Epithelial cell of prostate (primary cell): ENCODE measurements at regions not wholly inside any gene's neighbourhood (a gene's known extent, or its start where the extent isn't known, plus 50 kb on each side); places are given as distances from the start of the nearest gene placed in this dataset.
"Not testable (repeated sequence)": the region's sequence is repeated elsewhere in the genome, so short reads cannot be mapped to it uniquely, and the experiment has no call there.

Experiments
- DNase-seq: peaks from one replicate; pipeline ENCODE4 v3.0.0-alpha.2; 2011; ENCODE audit warnings: low read depth, low spot score
- H3K27ac ChIP-seq: fragments of 450-650 bp; 2 replicates; pipeline ENCODE4 v1.5.1; 2017; ENCODE audit warnings: mild to moderate bottlenecking

DNA sequence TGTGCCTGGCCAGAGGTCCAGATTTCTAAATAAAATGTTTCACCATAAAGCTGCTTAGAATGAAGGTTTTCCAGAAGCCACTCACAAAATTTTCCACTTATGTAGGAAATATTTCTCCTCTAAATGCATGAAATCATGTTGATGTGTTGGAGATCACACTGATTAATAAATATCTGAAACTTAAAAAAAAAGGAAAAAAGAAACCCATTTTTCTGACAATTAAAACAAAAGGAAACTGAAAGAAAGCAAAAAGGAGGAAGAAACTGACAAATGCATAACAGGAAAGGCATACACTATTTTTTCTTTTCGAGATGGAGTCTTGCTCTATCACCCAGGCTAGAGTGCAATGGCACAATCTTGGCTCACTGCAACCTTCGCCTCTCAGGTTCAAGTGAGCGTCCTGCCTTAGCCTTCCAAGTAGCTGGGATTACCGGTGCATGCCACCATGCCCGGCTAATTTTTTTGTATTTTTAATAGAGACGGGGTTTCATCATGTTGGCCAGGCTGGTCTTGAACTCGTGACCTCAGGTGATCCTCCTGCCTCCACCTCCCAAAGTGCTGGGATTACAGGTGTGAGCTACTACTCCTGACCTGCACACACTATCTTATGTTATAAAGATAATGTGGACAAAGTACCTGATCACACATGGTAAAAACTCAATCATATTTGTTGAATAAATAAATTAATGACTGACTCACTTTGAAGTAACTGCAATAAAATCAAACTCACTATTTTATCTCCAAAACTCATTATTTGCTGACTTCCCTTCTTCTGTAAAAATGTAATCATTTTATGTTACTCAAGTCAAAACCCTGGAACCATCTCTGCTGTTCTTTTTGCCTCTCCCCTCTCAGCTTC, 149.8 kb upstream of the NR5A2 start:
- H3K27ac ChIP-seq, result no peak overlapping the region
- DNase-seq, result no peak

DNA sequence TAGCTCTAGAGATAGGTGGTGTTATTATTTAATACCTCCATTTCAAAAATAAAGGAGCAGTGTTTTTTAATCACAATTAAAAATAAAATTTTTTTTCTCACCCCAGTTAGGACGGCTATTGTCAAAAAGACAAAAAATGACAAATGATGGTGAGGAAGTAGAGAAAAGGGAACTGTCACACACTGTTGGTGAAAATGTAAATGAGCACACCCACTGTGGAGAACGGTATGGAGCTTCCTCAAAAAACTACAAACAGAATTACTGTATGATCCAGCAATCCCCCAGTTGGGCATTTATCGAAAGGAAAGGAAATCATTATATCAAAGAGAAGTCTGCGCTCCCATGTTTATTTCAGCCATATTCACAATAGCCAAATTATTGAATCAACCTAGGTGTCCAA, 148.7 kb upstream of the NR5A2 start:
- DNase-seq, result no peak
- H3K27ac ChIP-seq, result no peak overlapping the region

DNA sequence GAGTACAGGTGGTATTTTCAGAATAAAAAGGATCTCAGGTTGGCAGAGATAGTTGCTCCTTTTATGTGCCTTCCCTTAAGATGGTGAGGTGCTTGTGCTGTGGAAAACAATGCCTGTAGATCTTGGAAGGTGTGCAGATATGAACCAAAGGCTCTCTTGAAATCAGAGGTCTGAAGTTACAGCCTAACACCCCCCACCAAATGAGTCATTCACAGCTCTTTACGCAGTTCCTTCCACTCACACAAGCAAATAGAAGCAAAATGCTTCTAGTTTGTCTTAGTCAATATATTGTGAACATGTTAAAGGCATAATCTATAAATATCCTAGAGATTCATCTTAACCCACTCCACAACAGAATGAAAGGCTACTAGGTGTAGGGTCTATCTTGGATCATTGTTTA, 128.9 kb upstream of the NR5A2 start:
- no peak overlapping the region for H3K27ac ChIP-seq
- no peak for DNase-seq

DNA sequence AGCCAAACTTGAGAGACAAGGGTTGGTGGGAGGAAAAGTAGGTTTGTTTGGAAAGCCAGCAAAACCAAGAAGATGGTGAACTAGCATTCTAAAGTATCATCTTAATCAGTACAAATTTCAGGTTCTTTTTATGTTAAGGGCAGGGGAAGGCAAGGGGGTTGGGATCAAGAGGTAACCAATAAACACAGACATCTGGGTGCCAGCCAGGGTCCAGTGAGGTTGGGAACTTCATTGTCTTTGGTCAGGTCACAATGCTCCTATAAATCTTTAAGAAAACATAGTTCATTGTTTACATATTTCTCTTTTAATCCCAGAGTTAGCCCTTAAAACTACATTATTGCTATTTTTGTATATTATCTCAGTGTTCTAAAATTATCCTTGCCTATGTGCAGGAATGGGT, 126.2 kb upstream of the NR5A2 start:
- no peak for DNase-seq
- no peak overlapping the region for H3K27ac ChIP-seq

DNA sequence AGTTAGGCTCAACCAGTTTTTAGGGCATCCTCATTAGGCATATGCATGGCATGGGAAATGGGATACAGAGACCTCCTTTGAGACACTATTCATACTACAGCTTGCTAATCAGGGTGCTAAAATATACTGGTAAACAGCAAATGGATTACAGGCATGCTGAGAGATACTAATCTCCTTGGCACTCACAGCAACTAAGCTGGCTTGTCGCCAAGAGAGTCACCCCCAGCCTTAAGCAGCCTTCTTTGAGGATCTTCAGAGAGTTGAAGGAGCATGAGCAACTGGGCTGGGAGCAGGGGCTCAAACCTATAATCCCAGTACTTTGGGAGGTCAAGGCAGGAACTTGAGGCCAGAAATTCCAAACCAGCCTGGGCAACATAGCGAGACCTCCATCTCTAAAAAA, 120.1 kb upstream of the NR5A2 start:
- no peak overlapping the region for H3K27ac ChIP-seq
- no peak for DNase-seq

DNA sequence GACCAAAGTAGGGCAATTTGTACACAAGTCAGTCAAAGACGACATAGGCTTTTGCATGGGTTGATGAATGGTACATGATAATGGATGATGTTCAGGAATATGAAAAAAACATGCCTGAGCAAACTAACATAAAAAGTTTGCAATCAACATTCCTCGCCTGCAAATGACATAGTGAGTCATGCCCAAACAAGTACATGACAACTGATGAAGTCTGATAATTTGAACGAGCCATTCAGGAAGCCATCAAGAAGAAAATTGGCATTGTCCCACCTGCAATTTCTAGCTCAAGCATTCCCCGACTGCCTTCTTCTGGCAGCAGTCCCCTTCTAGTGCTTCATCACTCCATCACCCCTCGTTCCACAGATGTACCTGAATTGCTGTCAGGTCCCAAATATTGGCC, 118.4 kb upstream of the NR5A2 start:
- DNase-seq, result peak; percentile 33
- H3K27ac ChIP-seq, result peak overlapping the region; percentile 13

DNA sequence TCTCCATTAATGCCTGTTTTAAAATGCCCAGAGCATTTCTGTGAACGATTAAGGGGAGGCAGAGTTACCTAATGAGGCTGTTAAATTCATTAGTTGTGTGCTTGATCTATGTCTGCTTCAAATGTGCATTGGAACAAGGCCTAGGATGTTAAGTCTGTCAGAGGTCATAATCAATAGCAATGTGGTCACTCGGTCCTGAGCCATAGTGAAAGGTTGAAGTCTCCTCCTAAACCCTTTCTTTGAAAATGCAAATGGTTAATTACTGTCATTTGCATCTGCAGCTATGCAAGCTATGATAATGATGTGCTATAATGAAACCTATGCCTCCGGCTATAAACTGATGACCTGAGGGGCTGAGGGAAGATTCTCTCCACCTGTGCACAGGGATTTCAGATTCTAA, 114.2 kb upstream of the NR5A2 start:
- DNase-seq, result no peak
- H3K27ac ChIP-seq, result no peak overlapping the region

DNA sequence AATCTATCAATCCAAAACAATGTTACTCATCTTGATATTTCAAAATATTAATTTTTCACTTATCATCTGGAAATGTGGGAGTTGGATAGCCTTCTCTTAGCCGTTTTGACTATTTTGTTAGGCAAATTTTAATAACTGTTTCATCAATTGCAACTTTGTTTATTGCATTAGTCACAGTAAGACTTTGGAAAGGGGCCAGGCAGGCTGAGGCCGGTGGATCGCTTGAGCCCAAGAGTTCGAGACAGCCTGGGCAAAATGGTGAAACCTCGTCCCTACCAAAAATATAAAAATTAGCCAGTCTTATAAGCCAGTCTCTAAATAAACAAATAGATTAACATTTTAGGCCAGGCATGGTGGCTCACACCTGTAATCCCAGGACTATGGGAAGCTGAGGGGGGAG, 113.0 kb upstream of the NR5A2 start:
- H3K27ac ChIP-seq, result no peak overlapping the region

DNA sequence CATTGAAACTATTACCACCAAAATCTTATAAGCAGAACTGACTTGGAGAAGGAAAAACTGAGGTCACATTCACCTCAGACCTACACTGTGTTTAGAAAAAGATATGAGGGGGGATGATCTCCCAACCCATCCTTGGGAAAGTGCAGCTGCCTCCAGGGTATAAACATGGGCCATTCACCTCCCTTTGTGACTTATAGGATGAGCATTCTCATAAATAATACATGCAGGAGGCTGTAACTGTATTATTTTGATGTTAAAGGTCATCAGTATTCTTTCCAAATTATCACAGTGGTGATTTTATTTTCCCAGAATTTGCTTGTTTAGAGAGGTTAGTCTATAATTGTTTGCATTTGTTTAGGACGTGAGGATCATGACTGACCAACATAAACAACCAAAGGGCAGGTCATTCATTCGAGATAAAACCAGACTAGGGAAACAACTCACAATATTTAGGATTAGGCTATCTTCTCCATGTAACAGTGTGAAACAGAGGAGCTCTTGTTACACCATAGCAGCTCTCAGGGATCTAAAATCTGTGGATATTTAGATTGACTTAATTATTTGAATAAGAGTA, 109.2 kb upstream of the NR5A2 start:
- no peak for DNase-seq
- no peak overlapping the region for H3K27ac ChIP-seq

More for the DNA sequence above, 113.0 kb upstream of the NR5A2 start:
- DNase-seq, result no peak

DNA sequence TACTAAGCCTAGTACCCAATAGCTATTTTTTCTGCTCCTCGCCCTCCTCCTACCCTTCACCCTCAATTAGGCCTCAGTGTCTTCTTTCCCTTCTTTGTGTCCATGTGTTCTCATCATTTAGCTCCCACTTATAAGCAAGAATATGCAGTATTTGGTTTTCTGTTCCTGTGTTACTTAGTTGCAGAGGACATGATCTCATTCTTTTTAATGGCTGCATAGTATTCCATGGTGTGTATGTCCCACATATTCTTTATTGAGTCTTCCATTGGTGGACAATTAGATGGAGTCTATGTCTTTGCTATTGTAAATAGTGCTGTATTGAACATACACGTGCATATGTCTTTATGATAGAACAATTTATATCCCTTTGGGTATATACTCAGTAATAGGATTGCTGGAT, 106.9 kb upstream of the NR5A2 start:
- H3K27ac ChIP-seq, result no peak overlapping the region
- DNase-seq, result no peak

DNA sequence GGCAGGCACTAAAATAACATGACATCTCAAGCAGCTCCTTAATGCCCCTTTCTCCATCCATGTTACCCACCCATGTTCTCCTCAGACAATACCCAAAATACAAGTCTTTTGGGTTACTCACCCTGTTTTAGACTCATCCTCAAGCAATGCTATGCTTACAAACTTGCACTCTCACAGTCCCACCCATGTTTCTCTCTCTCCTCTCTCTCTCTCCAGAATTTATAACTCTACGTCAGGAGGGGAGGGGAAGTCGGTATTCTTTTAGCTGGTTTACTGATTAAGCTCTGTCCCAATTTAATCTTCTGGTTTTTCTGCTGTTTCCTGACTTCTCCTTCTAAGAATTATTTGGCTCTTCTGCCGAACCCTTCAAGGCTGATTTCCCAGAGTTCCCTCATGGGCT, 98.0 kb upstream of the NR5A2 start:
- H3K27ac ChIP-seq, result no peak overlapping the region
- DNase-seq, result no peak

DNA sequence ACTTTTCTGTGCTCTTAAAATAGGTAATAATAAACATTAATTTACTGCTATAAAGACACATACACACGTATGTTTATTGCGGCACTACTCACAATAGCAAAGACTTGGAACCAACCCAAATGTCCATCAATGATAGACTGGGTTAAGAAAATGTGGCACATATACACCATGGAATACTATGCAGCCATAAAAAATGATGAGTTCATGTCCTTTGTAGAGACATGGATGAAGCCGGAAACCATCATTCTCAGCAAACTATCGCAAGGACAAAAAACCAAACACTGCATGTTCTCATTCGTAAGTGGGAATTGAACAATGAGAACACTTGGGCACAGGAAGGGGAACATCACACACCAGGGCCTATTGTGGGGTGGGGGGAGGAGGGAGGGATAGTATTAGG, 97.4 kb upstream of the NR5A2 start:
- H3K27ac ChIP-seq, DNase-seq: not testable (repeated sequence)

DNA sequence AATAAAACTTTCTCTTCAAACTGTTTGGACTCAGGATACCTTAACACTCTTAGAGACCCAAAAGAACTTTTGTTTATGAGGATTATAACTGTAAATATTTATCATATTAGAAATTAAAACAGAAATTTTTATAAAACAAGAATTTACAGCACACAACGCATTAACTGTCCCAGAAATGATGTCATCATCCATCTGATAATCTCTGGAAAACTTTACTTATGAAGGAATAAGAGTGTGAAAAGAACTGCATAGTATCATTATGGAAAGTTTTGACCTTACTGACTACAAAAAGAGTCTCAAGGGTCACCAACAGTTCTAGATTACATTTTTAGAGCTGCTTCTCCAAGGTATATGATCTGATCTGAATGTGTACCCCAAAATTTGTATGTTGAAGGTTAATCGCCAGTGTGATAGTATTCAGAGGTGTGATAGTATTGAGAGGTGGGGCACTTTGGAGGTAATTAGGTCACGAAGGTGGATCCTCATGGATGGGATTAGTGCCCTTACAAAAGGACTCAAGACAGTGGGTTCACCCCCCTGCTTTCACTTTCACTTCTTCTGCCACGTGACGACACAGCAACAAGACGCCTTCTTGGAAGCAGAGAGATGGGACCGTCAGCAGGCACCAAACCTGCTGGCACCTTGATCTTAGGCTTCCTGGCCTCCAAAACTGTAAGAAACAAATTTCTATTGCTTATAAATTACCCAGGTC, 95.7 kb upstream of the NR5A2 start:
- no peak overlapping the region for H3K27ac ChIP-seq
- no peak for DNase-seq

DNA sequence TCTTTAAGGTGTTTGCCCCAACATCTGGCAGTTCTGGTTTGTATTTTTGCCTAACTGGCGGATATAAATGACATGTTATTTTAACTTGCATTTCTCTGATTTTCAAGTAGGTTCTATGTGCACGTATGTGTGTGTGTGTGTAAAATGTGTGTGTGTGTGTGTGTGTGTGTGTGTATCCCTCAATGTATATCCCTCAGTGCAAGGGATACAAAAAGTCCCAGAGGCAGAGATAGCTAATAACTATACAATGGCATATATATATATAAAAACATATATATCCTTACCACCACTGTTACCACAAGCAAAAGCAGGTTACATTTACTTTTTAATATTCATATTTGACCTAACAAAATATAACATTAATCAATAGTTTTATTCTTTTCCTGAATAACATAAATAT, 95.0 kb upstream of the NR5A2 start:
- DNase-seq, result no peak
- H3K27ac ChIP-seq, result no peak overlapping the region

DNA sequence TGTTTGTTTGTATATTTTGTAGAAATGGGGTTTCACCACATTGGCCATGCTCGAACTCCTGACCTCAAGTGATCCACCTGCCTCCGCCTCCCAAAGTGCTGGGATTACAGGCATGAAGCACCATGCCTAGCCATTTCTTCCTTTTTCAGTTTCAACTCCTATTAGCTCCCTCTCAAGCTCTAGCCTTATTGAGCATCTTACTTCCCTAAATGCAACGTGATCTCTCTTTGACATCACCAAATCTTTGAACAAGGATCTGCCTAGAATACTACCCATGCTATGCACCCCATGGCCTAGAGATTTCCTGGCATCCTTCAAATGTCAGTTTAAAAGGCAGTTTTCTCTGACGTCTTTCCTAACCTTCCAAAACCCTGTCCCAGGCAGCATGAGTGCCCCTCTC, 91.1 kb upstream of the NR5A2 start:
- DNase-seq, result no peak

DNA sequence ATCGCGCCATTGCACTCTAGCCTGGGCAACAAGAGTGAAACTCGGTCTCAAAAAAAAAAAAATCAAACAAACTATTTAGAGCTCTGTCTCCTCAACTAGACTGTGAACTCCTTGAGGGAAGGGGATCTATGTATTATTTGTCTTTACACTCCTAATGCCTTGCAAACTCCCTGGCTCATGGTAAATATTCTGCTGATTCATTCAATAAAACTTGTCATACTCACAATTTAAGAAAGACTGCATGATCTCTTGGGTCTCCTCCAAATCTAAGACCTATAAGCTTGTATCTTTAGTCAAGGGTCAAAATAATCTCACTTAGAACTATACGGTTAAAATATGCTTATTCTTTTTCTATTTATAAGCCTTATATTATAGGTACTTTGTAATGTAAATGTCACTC, 90.3 kb upstream of the NR5A2 start:
- no peak for DNase-seq
- no peak overlapping the region for H3K27ac ChIP-seq

More for the DNA sequence above, 91.1 kb upstream of the NR5A2 start:
- H3K27ac ChIP-seq, result no peak overlapping the region

DNA sequence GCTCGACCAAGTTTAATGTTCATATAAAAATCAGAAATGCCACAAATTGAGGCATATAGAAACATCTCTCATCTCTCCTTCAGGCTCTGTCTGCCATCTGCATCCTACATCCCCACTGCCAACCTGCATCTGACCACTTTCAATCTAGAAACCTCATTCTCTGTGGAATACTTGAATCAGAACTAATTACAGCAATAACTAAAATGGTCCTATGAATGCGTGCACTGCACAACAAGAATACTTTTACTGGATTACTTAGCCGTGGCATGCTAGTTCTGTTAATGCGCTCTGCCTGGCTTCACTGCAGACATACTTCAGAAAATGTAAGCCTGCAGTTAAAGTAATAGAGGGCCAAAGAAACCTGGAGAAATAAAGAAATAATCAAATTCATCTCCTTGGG, 89.8 kb upstream of the NR5A2 start:
- no peak overlapping the region for H3K27ac ChIP-seq
- no peak for DNase-seq

DNA sequence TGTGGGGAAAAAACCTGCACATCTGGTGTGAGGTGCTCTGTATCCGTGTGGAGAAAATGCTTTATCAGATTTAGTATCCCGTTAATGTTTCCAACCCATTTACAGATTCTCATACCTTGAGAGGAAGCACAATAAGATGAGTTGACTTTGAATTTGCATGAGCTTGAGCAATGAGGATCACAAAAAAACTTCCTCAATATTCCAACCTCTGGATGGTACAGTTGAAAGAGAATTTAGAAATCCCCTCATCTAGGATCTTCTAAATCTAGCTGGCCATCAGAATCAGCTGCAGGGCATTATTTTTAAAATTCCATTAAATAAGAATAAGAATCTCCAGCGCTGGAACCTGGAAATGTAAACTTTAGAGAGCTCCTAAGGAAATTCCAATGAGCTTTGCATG, 82.5 kb upstream of the NR5A2 start:
- H3K27ac ChIP-seq, result no peak overlapping the region
- no peak for DNase-seq

DNA sequence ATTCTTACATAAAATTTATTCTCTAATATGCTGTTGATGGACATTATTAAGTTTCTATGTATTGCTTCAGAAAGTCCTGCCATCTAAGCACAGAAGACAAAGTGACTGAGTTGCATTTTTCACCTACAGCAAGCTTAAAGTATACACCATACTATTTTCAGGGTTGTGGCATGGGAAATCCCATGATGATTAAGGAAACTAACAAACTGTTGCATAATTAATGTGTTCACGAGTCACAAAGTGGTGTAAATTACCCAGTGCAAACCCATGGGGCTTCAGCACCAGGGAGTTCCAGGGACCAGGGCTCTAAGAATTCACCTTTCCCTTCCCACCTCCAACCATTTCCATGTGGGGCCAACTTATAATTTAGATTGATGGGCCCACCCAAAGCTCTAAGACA, 81.9 kb upstream of the NR5A2 start:
- DNase-seq, result peak; percentile 3
- no peak overlapping the region for H3K27ac ChIP-seq

DNA sequence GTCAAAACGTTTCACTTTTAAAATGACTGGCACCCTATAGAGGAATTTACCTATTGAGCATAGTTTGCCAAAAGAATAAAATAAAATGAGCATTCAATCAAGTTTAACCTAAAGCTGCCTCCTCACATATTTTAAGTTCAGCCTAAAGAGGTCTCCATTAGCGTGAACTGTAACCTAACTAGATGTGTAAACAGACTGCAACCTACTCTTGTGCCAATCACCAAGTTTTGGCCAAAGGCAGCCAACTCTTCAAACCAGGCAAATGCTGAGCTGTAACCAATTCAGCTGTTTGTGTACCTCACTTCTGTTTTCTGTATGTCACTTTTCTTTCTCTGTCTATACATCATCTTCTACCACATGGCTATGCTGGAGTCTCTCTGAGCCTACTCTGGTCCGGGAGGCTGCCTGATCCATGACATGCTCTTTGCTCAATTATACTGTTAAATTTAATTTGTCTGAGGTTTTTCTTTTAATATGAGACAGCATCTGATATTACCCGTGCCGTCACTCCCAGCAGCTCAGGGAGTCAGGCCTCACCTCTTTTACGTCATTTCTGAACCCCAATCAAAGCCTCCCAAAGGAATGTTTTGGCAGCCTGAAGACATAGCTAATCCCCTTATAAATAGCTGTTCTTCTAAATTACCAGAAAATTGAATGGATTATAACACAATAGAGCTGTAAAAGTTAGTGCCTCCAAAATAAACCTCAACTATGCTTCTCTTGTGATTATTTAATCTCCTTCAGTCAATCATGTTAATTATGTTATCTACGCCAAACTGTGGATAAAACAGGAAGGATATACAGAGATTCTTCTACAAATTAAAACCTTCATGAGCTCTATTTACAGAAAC, 81.0 kb upstream of the NR5A2 start:
- H3K27ac ChIP-seq, result no peak overlapping the region
- no peak for DNase-seq
